ENCODE measurements at regions not wholly inside any gene's neighbourhood (a gene's known extent, or its start where the extent isn't known, plus 50 kb on each side); places are given as distances from the start of the nearest gene placed in this dataset.
"Not testable (repeated sequence)": the region's sequence is repeated elsewhere in the genome, so short reads cannot be mapped to it uniquely, and the experiment has no call there.

DNA sequence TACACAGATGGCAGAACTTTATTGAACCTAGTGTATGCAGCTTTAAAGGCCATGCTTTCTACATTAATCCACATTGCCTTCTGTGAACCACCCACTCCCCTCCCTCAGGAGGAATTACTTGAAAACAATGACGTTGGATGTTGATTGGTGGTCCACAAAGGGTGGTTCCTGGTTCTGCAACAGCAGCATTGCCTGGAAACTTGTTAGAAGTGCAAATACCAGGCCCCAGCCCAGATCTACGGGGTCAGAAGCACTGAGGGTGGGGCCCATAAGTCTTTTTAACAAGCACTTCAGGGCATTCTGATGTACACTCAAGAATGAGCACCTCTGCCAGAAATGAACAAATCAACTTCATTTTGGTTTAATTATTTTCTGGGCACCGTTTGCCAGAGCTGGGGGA, 91.0 kb downstream of the ISX start:
- no peaks in the 10 kb centered on the region for H3K36me3 ChIP-seq (ENCODE audit: low read depth)
- TF ChIP-seq, protein P1, sequence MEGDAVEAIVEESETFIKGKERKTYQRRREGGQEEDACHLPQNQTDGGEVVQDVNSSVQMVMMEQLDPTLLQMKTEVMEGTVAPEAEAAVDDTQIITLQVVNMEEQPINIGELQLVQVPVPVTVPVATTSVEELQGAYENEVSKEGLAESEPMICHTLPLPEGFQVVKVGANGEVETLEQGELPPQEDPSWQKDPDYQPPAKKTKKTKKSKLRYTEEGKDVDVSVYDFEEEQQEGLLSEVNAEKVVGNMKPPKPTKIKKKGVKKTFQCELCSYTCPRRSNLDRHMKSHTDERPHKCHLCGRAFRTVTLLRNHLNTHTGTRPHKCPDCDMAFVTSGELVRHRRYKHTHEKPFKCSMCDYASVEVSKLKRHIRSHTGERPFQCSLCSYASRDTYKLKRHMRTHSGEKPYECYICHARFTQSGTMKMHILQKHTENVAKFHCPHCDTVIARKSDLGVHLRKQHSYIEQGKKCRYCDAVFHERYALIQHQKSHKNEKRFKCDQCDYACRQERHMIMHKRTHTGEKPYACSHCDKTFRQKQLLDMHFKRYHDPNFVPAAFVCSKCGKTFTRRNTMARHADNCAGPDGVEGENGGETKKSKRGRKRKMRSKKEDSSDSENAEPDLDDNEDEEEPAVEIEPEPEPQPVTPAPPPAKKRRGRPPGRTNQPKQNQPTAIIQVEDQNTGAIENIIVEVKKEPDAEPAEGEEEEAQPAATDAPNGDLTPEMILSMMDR (IDR thresholded peaks at IDR 0.05; ENCODE audit: poor library complexity, severe bottlenecking): no peak
- no peak for ATAC-seq (ENCODE audit: low read depth)

DNA sequence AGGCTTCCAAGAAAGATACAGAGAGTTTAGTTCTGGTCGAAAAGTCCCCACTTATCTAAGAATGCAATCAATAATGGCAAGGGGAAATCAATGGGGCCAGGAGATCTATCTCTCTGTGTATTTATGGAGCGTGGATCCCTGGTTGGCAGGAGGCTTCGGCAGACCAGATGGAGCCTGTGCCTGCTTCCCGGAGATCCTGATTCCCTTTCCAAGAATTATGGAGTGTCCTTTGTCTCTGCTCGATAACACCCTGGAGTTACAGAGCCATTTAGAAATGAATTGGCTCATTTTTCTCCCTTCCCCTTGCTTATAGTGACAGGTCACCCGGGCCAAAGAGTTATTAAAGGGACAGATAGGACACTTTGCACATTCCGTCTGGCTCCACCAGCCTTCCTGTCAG, 92.4 kb downstream of the ISX start:
- Histone ChIP-seq H3K4me3 (ENCODE audit: severe bottlenecking) (no peak overlapping the region), H3K27ac (ENCODE audit: poor library complexity, severe bottlenecking) (no peak overlapping the region), H3K27me3 (ENCODE audit: insufficient read depth, poor library complexity, severe bottlenecking) (no peaks in the 10 kb centered on the region), H3K4me1 (ENCODE audit: insufficient read depth, poor library complexity, severe bottlenecking) (no peaks in the 10 kb centered on the region), H3K9me3 (ENCODE audit: severe bottlenecking) (no peaks in the 10 kb centered on the region), H3K36me3 (ENCODE audit: low read depth) (no peaks in the 10 kb centered on the region)
- DNase-seq (ENCODE audit: low spot score) (no peak), ATAC-seq (ENCODE audit: low read depth) (no peak)
- TF ChIP-seq, protein P1 (IDR thresholded peaks at IDR 0.05; ENCODE audit: poor library complexity, severe bottlenecking): no peak

More for the DNA sequence above, 91.0 kb downstream of the ISX start:
- DNase-seq (ENCODE audit: low spot score): no peak
- Histone ChIP-seq H3K9me3 (ENCODE audit: severe bottlenecking) (no peaks in the 10 kb centered on the region), H3K27me3 (ENCODE audit: insufficient read depth, poor library complexity, severe bottlenecking) (no peaks in the 10 kb centered on the region), H3K4me1 (ENCODE audit: insufficient read depth, poor library complexity, severe bottlenecking) (no peaks in the 10 kb centered on the region), H3K27ac (ENCODE audit: poor library complexity, severe bottlenecking) (no peak overlapping the region), H3K4me3 (ENCODE audit: severe bottlenecking) (no peak overlapping the region)

DNA sequence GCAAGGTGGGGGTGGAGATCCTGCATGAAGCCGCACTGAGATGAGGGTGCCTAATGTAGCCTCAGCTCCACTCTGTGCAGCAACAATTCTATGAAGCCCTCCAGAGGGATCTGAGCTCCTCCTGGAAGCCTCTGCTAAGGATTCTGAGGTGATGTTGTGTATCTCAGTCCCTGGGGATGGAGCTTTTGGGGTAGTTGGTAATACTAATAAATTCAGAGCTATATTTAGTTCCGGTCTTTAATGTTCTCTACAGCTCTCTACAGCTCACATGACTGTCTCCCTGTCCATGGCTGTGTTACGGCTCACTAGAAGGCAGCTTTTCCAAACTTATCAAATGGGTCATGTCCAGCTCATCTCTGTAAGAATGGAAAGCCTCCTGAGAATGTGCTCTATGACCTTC, 93.4 kb downstream of the ISX start:
- TF ChIP-seq, protein P1 (IDR thresholded peaks at IDR 0.05; ENCODE audit: poor library complexity, severe bottlenecking): no peak
- ATAC-seq (ENCODE audit: low read depth) (no peak), DNase-seq (ENCODE audit: low spot score) (no peak)
- Histone ChIP-seq H3K4me1 (ENCODE audit: insufficient read depth, poor library complexity, severe bottlenecking) (no peaks in the 10 kb centered on the region), H3K36me3 (ENCODE audit: low read depth) (no peaks in the 10 kb centered on the region), H3K4me3 (ENCODE audit: severe bottlenecking) (no peak overlapping the region), H3K27me3 (ENCODE audit: insufficient read depth, poor library complexity, severe bottlenecking) (no peaks in the 10 kb centered on the region), H3K27ac (ENCODE audit: poor library complexity, severe bottlenecking) (no peak overlapping the region), H3K9me3 (ENCODE audit: severe bottlenecking) (no peaks in the 10 kb centered on the region)

DNA sequence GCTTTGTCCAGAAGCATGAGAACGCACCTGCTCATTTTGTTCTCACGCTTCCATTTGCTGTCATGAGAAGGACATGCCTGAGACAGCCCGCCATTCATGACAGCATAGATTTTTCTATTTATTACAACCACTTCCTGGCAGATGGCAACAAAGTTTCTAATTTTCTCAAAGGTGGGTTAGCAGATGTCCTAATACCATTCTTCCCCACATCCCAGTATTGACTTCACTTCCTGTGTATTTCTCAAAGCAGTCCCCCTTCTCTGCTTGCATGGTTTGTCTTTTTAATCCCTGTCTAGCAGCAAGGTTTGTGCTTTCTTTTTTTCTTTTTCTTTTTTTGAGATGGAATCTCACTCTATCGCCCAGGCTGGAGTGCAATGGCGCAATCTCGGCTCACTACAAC, 94.3 kb downstream of the ISX start:
- no peaks in the 10 kb centered on the region for H3K36me3 ChIP-seq (ENCODE audit: low read depth)

DNA sequence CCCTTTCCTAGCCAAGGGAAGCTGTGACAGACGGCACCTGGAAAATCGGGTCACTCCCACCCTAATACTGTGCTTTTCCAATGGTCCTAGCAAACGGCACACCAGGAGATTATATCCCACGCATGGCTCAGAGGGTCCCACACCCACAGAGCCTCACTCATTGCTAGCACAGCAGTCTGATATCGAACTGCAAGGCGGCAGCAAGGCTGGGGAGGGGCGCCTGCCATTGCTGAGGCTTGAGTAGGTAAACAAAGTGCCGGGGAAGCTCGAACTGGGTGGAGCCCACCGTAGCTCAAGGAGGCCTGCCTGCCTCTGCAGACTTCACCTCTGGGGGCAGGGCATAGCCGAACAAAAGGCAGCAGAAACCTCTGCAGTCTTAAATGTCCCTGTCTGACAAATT, 91.4 kb upstream of the HMGXB4 start:
- not testable (repeated sequence) for DNase-seq (ENCODE audit: low spot score); ATAC-seq (ENCODE audit: low read depth)

More for the DNA sequence above, 94.3 kb downstream of the ISX start:
- TF ChIP-seq, protein P1 (IDR thresholded peaks at IDR 0.05; ENCODE audit: poor library complexity, severe bottlenecking): no peak
- ATAC-seq (ENCODE audit: low read depth) (no peak), DNase-seq (ENCODE audit: low spot score) (no peak)
- no peaks in the 10 kb centered on the region for H3K4me1 ChIP-seq (ENCODE audit: insufficient read depth, poor library complexity, severe bottlenecking)
- no peaks in the 10 kb centered on the region for H3K9me3 ChIP-seq (ENCODE audit: severe bottlenecking)
- H3K27ac ChIP-seq (ENCODE audit: poor library complexity, severe bottlenecking): no peak overlapping the region
- no peaks in the 10 kb centered on the region for H3K27me3 ChIP-seq (ENCODE audit: insufficient read depth, poor library complexity, severe bottlenecking)
- H3K4me3 ChIP-seq (ENCODE audit: severe bottlenecking): no peak overlapping the region

More for the DNA sequence above, 91.4 kb upstream of the HMGXB4 start:
- not testable (repeated sequence) for H3K27ac ChIP-seq (ENCODE audit: poor library complexity, severe bottlenecking); H3K9me3 ChIP-seq (ENCODE audit: severe bottlenecking); H3K27me3 ChIP-seq (ENCODE audit: insufficient read depth, poor library complexity, severe bottlenecking); H3K36me3 ChIP-seq (ENCODE audit: low read depth); H3K4me1 ChIP-seq (ENCODE audit: insufficient read depth, poor library complexity, severe bottlenecking); H3K4me3 ChIP-seq (ENCODE audit: severe bottlenecking)
